PC-9 (cell line): ENCODE measurements at regions not wholly inside any gene's neighbourhood (a gene's known extent, or its start where the extent isn't known, plus 50 kb on each side); places are given as distances from the start of the nearest gene placed in this dataset.

Experiments
- EZH2 ChIP-seq: fragments of 200-600 bp; sonication (generic); IDR thresholded peaks from 2 replicates; pipeline ENCODE4 v1.8.0; 2017; ENCODE audit warnings: antibody characterized with exemption, low read depth
- TF ChIP-seq, protein P1 (sequence below): fragments of 200-600 bp; sonication (generic); conservative IDR thresholded peaks from 2 replicates; pipeline ENCODE4 v1.6.1; 2017; ENCODE audit warnings: mixed run types, antibody characterized with exemption, mild to moderate bottlenecking, moderate library complexity

DNA sequence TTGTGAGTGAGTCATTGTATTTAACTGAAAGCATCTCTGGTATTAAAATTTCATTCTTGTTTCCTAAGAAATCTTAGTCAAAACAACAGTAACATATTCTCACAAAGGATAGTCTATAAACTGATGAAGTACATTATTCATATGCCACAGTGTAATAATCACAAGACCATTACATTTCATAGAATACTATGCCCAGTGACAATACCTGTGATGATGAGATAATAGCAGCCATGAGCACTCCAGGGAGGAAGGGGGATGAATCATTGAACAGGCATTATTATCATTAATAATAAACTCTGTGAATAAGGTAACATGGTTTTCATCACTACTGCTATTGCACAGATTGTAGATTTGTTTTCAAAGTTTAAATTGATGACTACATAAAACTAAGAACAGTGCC, 667.9 kb downstream of the EPM2A start:
- TF ChIP-seq, protein P1, sequence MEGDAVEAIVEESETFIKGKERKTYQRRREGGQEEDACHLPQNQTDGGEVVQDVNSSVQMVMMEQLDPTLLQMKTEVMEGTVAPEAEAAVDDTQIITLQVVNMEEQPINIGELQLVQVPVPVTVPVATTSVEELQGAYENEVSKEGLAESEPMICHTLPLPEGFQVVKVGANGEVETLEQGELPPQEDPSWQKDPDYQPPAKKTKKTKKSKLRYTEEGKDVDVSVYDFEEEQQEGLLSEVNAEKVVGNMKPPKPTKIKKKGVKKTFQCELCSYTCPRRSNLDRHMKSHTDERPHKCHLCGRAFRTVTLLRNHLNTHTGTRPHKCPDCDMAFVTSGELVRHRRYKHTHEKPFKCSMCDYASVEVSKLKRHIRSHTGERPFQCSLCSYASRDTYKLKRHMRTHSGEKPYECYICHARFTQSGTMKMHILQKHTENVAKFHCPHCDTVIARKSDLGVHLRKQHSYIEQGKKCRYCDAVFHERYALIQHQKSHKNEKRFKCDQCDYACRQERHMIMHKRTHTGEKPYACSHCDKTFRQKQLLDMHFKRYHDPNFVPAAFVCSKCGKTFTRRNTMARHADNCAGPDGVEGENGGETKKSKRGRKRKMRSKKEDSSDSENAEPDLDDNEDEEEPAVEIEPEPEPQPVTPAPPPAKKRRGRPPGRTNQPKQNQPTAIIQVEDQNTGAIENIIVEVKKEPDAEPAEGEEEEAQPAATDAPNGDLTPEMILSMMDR = no peak
- no peak for TF ChIP-seq EZH2
